CD1c-positive myeloid dendritic cell (primary cell): ENCODE measurements at regions not wholly inside any gene's neighbourhood (a gene's known extent, or its start where the extent isn't known, plus 50 kb on each side); places are given as distances from the start of the nearest gene placed in this dataset.
"Not testable (repeated sequence)": the region's sequence is repeated elsewhere in the genome, so short reads cannot be mapped to it uniquely, and the experiment has no call there.

ENCODE experiments used
- DNase-seq: peaks from one replicate; pipeline ENCODE4 v3.0.0-alpha.2; 2016; ENCODE audit errors: extremely low spot score

GRCh38 chr2:51782921-51783765, 751.2 kb upstream of the NRXN1 start:
- DNase-seq, result no peak

DNA sequence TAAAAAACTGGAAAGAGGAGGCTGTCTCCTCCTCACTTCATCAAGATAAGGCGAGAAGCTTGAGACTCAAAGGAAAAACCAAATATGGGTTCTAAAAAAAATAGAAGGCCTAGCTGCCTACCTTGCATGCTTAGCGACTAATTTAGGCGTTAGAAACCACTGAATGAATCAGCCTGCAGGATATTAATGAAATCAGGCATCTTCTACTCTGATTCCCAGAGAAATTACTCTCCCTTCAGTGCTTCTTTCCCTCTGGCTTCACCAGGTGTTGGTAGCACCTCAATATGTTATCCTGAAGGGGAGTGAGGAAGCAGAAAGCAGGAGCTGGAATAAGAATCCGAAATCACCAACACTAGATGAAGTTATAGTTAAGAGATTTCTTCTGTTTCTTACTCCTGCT, 749.8 kb upstream of the NRXN1 start:
- no peak for DNase-seq

DNA sequence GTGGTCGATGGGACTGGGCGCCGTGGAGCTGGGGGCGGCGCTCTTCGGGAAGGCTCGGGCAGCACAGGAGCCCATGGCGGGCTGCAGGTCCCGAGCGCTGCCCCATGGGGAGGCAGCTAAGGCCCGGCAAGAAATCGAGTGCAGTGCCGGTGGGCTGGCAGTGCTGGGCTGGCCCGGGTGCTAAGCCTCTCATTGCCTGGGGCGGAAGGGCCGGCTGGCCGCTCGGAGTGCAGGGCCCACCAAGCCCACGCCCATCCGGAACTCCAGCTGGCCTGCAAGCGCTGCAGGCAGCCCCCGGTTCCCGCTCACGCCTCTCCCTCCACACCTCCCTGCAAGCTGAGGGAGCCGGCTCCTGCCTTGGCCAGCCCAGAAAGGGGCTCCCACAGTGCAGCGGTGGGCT, 748.4 kb upstream of the NRXN1 start:
- no peak for DNase-seq

- not testable (repeated sequence) for DNase-seq
Measured at GRCh38 chr2:51779723-51780122, 747.8 kb upstream of the NRXN1 start.

DNA sequence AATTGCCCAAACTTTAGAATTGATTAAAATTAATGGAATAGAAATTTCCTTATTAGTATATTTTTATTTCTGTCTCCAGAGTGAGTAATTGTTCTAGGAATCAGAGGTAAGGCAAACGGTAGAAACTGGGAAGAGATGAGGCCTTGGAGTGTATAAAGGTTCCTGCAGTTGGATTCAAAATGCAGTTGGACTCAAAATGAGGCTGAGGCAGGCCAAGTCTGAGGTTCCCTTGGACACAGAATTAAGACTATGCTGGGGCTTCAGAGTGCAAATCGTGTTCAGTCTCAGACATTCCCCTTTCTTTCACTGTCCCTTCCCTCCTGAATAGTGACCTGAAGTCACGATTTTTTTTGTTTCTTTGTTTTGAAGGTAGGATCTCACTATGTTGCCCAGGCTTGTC, 746.9 kb upstream of the NRXN1 start:
- DNase-seq, result no peak

DNA sequence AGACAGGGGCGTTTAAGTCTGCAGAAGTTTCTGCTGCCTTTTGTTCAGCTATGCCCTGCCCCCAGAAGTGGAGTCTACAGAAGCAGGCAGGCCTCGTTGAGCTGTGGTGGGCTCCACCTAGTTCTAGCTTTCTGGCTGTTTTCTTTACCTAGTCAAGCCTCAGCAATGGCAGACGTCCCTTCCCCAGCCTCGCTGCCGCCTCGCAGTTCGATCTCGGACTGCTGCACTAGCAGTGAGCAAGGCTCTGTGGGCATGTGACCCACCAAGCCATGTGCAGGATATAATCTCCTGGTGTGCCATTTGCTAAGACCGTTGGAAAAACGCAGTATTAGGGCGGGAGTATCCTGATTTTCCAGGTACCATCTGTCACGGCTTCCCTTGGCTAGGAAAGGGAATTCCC, 742.7 kb upstream of the NRXN1 start:
- not testable (repeated sequence) for DNase-seq

- no peak for DNase-seq
Measured at GRCh38 chr2:51760441-51760840, 728.5 kb upstream of the NRXN1 start.

GRCh38 chr2:51758081-51758480, 726.1 kb upstream of the NRXN1 start:
- DNase-seq, result no peak

DNA sequence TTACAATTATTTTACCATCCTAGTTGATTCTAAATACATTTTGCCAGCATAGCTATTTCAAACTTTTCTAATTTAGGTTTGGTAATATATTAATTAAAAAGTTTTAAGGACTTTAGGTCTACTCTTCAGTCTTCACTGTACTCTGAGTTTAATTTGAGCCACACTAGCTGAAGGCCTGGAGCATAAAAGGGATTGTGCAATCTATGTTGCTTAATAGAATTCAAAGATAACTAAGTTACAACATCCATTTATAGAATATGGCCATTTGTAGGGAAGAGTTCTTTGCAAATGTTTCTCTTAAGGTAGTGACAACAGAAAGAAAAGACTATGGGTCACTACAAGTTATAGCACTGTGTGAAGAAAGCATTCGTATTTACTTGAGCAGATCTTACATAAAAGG, 702.2 kb upstream of the NRXN1 start:
- DNase-seq, result no peak

- no peak for DNase-seq
Measured at GRCh38 chr2:51723691-51724090, 691.8 kb upstream of the NRXN1 start.

- no peak for DNase-seq
Measured at GRCh38 chr2:51722311-51722710, 690.4 kb upstream of the NRXN1 start.

DNA sequence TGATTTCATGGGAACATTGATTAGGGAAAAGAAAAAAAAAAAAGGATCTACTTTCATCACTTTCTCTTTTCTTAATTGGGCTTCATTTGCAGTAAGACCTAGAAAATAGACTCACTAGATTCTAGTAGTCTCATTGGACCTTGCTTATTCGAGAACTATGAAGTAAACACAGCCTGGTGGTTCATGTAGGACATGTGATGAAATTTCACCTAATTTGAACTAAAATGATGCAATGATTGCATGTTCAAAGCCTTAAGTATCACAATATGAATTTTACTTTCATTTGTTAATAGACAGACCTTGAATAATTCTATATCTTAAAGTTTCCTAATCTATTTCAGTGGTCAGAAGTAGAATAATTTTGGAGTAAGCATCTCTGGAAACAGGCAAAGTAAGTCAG, 688.9 kb upstream of the NRXN1 start:
- DNase-seq, result no peak

- DNase-seq, result no peak
Measured at GRCh38 chr2:51718881-51719280, 686.9 kb upstream of the NRXN1 start.

DNA sequence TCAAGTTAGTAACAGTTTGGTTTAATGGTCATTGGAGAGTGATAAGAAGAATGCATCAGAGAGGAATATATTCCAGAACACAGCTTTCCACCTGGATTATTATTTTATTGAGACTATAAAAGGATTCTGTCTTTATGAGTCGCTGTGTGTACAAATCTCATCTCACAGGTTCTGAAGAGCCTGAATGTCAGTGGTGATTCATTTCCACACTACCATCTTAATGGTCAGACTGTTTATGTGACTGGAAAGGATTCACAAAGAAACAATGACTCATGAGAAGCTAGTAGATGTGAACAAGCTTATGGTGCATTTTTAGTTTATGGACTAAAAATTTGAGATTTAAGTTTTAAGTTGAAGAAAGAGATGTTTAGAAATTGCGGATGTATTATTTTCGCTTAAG, 685.4 kb upstream of the NRXN1 start:
- DNase-seq, result no peak

- DNase-seq, result no peak
Measured at GRCh38 chr2:51711766-51712165, 679.8 kb upstream of the NRXN1 start.

- DNase-seq, result no peak
Measured at GRCh38 chr2:51710222-51710621, 678.3 kb upstream of the NRXN1 start.

DNA sequence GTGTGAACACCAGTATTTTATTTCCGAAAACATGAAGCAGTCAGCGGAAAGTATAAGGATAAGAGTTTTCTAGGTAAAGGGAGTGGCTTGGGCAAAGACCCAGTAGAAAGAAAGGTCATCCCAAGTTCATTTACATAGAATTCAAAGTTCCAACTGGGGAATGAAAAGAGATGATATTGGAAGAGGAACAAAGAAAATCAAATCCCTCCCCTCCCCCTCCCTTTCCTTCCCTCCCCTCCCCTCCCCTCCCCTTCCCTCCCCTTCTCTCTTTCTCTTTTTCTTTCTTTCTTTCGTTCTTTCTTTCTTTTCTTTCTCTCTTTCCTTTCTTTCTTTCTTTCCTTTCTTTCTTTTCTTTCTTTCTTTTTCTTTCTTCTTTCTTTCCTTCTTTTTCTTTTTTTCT, 675.7 kb upstream of the NRXN1 start:
- no peak for DNase-seq

DNA sequence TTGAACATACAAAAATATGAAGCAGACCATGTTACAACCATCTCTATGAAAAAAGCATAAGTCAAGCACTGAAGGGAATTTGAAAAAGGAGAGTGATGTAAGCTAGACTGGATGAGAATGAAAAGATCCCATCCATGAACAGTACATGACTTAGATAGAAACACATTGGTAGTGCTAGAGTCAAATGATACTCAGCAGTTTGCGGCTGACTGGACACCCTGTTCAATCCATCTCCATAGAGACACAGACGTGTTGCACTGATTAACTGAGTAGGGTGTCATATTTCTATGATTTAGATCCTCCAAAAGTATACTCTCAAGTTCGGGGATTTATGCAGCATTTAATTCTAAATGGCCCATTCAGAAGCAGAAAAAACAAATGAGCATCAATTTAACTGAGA, 674.3 kb upstream of the NRXN1 start:
- DNase-seq, result no peak

DNA sequence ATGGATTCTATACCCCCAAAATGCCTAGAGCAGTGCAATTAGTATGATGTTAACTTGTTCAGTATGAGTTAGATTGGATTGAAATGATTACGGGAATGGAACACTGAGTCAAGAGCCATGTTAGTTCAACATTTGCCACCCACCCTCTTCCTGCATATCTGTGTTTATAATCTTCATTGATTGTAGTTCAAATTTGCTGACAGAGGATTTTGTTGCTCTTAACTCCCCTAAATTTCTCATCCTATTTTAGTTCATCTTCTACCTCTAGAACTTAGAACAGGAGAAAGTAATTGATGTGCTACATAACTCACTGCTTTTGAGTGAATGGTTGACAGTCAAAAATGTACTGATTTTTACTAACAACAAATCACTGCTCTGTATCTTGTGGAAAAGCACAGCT, 673.5 kb upstream of the NRXN1 start:
- DNase-seq, result no peak

DNA sequence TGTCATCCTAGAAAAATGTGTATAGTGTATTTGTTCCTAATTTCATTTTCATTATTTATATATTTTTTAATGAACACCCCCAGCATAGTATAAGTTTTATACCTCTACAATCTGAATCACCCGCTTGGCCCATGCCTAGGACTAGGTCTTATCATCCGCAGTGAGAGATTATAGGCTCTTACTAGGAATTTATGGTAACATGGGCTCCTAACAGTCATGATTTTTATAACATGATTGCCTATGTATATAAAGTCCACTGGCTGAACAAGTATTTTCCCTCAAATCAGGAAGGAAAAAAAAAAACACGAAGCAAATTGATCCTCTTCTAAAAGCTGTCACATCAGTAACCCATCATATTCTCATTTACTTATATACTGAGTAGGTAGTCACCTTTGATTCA, 666.1 kb upstream of the NRXN1 start:
- DNase-seq, result no peak

- DNase-seq, result no peak
Measured at GRCh38 chr2:51697095-51697494, 665.2 kb upstream of the NRXN1 start.

GRCh38 chr2:51695531-51695930, 663.6 kb upstream of the NRXN1 start:
- DNase-seq, result no peak

- no peak for DNase-seq
Measured at GRCh38 chr2:51693640-51694039, 661.7 kb upstream of the NRXN1 start.

DNA sequence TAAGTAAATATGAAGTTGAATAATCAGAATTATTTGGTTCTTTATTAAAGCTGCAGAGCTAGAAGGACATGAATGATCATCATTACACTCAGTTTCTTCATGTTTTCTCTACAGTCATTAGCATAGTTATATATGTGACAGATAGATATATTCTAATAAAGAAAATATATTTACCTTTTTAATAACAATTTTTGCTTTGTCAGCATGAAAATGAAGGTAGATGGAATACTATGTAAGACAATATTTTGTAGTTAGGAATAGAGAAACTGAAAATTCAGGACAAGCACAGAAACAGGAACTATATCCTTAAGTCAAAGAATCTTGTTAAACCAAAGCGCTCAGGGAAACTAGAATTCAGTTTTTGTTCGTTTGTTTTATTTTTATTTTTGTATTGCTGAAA, 649.9 kb upstream of the NRXN1 start:
- no peak for DNase-seq
